RWPE1 (cell line): ENCODE measurements at regions not wholly inside any gene's neighbourhood (a gene's known extent, or its start where the extent isn't known, plus 50 kb on each side); places are given as distances from the start of the nearest gene placed in this dataset.
"Not testable (repeated sequence)": the region's sequence is repeated elsewhere in the genome, so short reads cannot be mapped to it uniquely, and the experiment has no call there.

Experiments used
- CTCF ChIA-PET: fragments of 350-600 bp; sonication (Branson Sonifier 250); formaldehyde crosslinking; extraction: SDS; loops from one replicate; lab custom pipeline; 2021; lab: Yijun Ruan, JAX
- POLR2A ChIA-PET: fragments of 400-600 bp; formaldehyde crosslinking; extraction: SDS; loops from one replicate; lab custom pipeline; 2020; ENCODE audit warnings: antibody characterized with exemption; ENCODE audit not compliant: low non-redundant PET; lab: Yijun Ruan, JAX
- DNase-seq: peaks from one replicate; pipeline ENCODE4 v3.0.0; 2012; ENCODE audit warnings: low spot score
- H3K27ac ChIP-seq: fragments of 450-650 bp; 2 replicates; pipeline ENCODE4 v1.5.1; 2017
- TF ChIP-seq, protein P1 (sequence below): fragments of 450-650 bp; conservative IDR thresholded peaks from 2 replicates; pipeline ENCODE4 v1.5.1; 2017; ENCODE audit warnings: low read depth, mild to moderate bottlenecking

GRCh38 chr2:58339548-58340243 lies 98.6 kb upstream of the FANCL start:
- POLR2A ChIA-PET, result no interaction called here
- CTCF ChIA-PET, result no interaction called here
- H3K27ac ChIP-seq, result no peak overlapping the region
- DNase-seq, result no peak
- TF ChIP-seq, protein P1, sequence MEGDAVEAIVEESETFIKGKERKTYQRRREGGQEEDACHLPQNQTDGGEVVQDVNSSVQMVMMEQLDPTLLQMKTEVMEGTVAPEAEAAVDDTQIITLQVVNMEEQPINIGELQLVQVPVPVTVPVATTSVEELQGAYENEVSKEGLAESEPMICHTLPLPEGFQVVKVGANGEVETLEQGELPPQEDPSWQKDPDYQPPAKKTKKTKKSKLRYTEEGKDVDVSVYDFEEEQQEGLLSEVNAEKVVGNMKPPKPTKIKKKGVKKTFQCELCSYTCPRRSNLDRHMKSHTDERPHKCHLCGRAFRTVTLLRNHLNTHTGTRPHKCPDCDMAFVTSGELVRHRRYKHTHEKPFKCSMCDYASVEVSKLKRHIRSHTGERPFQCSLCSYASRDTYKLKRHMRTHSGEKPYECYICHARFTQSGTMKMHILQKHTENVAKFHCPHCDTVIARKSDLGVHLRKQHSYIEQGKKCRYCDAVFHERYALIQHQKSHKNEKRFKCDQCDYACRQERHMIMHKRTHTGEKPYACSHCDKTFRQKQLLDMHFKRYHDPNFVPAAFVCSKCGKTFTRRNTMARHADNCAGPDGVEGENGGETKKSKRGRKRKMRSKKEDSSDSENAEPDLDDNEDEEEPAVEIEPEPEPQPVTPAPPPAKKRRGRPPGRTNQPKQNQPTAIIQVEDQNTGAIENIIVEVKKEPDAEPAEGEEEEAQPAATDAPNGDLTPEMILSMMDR, result no peak

GRCh38 chr2:58336416-58336815 lies 95.3 kb upstream of the FANCL start:
- no peak overlapping the region for H3K27ac ChIP-seq
- ChIA-PET POLR2A (no interaction called here), CTCF (interaction anchor here (0.7 to 0.8 kb wide), 2 partner anchors 62 to 181 kb away, joined by 5 read pairs; no protein-coding TSS in a partner anchor)
- DNase-seq, result no peak
- TF ChIP-seq, protein P1, result no peak

DNA sequence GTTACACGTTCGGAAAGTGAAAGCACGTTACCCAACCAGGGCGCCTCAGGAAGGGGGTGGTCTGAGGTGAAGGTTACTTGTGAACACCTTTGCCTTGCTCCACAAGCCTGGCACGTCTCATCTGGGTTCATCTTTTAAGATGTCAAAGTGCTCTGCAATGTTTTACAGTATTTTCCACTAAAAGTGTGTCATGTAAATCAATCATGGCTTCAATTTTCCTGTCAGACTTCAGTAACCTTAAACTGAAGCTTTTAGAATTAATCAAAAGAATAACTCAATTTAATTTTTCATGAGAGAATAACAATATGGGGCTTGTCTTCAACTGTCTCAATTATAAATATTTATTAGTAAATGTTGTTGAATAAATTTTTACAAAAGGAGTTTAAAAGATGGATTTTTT lies 93.3 kb upstream of the FANCL start:
- TF ChIP-seq, protein P1, result no peak
- no peak overlapping the region for H3K27ac ChIP-seq
- DNase-seq, result no peak
- ChIA-PET POLR2A (no interaction called here), CTCF (no interaction called here)

- DNase-seq, H3K27ac ChIP-seq, CTCF ChIA-PET, POLR2A ChIA-PET: not testable (repeated sequence)
These were observed 84.3 kb upstream of the FANCL start for GRCh38 chr2:58325296-58325895.

DNA sequence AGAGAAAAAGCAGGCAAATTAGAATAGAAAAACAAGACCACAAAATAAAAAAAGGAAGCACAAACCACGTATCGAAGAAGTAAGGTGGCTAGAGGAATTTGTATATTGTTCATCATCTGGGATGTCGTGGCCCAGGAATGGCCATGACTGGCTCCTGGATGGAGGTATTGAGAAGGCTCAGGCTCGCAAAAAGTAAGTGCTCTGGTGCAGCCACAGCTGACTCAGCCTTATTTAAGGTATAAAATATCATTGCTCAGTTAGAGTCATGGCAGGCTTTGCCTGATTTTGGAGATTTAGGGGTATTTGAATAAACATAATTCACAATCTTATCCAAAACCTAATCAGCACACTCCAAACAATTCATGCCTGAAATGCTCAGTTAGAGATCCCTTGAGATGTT lies 78.4 kb upstream of the FANCL start:
- no peak for DNase-seq
- ChIA-PET POLR2A (no interaction called here), CTCF (no interaction called here)
- TF ChIP-seq, protein P1, result no peak
- H3K27ac ChIP-seq, result no peak overlapping the region

DNA sequence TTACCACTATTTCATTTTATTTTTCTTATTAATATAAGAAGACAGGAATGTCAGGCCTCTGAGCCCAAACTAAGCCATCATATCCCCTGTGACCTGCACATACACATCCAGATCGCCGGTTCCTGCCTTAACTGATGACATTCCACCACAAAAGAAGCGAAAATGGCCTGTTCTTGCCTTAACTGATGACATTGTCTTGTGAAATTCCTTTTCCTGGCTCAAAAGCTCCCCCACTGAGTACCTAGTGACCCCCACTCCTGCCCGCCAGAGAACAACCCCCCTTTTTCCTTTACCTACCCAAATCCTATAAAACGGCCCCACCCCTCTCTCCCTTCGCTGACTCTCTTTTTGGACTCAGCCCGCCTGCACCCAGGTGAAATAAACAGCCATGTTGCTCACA lies 77.8 kb upstream of the FANCL start:
- H3K27ac ChIP-seq, CTCF ChIA-PET, POLR2A ChIA-PET, DNase-seq: not testable (repeated sequence)

GRCh38 chr2:58313926-58314325 lies 72.8 kb upstream of the FANCL start:
- POLR2A ChIA-PET, result no interaction called here
- no peak for DNase-seq
- CTCF ChIA-PET, result no interaction called here
- no peak overlapping the region for H3K27ac ChIP-seq
- TF ChIP-seq, protein P1, result no peak
